ENCODE measurements at regions not wholly inside any gene's neighbourhood (a gene's known extent, or its start where the extent isn't known, plus 50 kb on each side); places are given as distances from the start of the nearest gene placed in this dataset.

DNA sequence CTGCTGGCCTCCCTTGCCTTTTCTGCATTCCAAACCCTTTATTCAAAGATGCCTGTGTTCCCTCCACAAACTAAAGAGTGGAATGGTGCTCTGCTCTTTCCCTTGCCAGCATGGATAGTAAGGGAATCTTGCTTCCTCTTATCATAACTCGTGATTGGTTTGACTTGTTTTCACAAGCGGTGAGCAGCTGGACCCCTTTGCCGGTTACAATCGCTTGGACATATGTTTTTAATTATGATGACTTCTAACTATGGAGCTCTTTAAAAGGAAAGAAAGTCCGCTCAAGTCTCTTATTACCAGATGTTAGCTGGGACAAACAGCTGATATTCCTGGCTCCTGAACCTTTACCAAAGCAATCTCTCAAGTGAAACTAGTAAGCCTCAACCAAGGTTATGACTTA is 1094.7 kb downstream of the UQCRFS1 start:
- Mint-ChIP-seq H3K4me3 (no peak overlapping the region), H3K4me1 (no peaks in the 10 kb centered on the region), H3K9me3 (peaks cover 7% of the 10 kb centered on the region), H3K27me3 (ENCODE audit: low read depth) (no peaks in the 10 kb centered on the region), H3K36me3 (no peaks in the 10 kb centered on the region), H3K27ac (no peak overlapping the region)
- no peak for TF ChIP-seq SMAD4 (CRISPR knock-in tag; IDR thresholded peaks at IDR 0.05)
- no peak for TF ChIP-seq FOXP1 (CRISPR knock-in tag; IDR thresholded peaks at IDR 0.05; ENCODE audit: borderline replicate concordance)
- no peak for TF ChIP-seq TEAD1 (CRISPR knock-in tag; IDR thresholded peaks at IDR 0.05)
- TF ChIP-seq, protein P1, sequence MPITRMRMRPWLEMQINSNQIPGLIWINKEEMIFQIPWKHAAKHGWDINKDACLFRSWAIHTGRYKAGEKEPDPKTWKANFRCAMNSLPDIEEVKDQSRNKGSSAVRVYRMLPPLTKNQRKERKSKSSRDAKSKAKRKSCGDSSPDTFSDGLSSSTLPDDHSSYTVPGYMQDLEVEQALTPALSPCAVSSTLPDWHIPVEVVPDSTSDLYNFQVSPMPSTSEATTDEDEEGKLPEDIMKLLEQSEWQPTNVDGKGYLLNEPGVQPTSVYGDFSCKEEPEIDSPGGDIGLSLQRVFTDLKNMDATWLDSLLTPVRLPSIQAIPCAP (CRISPR knock-in tag; IDR thresholded peaks at IDR 0.05), result no peak
- TF ChIP-seq, protein P2, sequence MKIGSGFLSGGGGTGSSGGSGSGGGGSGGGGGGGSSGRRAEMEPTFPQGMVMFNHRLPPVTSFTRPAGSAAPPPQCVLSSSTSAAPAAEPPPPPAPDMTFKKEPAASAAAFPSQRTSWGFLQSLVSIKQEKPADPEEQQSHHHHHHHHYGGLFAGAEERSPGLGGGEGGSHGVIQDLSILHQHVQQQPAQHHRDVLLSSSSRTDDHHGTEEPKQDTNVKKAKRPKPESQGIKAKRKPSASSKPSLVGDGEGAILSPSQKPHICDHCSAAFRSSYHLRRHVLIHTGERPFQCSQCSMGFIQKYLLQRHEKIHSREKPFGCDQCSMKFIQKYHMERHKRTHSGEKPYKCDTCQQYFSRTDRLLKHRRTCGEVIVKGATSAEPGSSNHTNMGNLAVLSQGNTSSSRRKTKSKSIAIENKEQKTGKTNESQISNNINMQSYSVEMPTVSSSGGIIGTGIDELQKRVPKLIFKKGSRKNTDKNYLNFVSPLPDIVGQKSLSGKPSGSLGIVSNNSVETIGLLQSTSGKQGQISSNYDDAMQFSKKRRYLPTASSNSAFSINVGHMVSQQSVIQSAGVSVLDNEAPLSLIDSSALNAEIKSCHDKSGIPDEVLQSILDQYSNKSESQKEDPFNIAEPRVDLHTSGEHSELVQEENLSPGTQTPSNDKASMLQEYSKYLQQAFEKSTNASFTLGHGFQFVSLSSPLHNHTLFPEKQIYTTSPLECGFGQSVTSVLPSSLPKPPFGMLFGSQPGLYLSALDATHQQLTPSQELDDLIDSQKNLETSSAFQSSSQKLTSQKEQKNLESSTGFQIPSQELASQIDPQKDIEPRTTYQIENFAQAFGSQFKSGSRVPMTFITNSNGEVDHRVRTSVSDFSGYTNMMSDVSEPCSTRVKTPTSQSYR (CRISPR knock-in tag; IDR thresholded peaks at IDR 0.05), result no peak
- TF ChIP-seq, protein P3, sequence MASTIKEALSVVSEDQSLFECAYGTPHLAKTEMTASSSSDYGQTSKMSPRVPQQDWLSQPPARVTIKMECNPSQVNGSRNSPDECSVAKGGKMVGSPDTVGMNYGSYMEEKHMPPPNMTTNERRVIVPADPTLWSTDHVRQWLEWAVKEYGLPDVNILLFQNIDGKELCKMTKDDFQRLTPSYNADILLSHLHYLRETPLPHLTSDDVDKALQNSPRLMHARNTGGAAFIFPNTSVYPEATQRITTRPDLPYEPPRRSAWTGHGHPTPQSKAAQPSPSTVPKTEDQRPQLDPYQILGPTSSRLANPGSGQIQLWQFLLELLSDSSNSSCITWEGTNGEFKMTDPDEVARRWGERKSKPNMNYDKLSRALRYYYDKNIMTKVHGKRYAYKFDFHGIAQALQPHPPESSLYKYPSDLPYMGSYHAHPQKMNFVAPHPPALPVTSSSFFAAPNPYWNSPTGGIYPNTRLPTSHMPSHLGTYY (CRISPR knock-in tag; IDR thresholded peaks at IDR 0.05), result no peak
- TF ChIP-seq MYBL2 (CRISPR knock-in tag; IDR thresholded peaks at IDR 0.05), result no peak
- TF ChIP-seq, protein P4, sequence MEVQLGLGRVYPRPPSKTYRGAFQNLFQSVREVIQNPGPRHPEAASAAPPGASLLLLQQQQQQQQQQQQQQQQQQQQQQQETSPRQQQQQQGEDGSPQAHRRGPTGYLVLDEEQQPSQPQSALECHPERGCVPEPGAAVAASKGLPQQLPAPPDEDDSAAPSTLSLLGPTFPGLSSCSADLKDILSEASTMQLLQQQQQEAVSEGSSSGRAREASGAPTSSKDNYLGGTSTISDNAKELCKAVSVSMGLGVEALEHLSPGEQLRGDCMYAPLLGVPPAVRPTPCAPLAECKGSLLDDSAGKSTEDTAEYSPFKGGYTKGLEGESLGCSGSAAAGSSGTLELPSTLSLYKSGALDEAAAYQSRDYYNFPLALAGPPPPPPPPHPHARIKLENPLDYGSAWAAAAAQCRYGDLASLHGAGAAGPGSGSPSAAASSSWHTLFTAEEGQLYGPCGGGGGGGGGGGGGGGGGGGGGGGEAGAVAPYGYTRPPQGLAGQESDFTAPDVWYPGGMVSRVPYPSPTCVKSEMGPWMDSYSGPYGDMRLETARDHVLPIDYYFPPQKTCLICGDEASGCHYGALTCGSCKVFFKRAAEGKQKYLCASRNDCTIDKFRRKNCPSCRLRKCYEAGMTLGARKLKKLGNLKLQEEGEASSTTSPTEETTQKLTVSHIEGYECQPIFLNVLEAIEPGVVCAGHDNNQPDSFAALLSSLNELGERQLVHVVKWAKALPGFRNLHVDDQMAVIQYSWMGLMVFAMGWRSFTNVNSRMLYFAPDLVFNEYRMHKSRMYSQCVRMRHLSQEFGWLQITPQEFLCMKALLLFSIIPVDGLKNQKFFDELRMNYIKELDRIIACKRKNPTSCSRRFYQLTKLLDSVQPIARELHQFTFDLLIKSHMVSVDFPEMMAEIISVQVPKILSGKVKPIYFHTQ (CRISPR knock-in tag; IDR thresholded peaks at IDR 0.05), result no peak
- TF ChIP-seq ESRRA (CRISPR knock-in tag; IDR thresholded peaks at IDR 0.05; ENCODE audit: borderline replicate concordance), result no peak
- no peak for TF ChIP-seq TP53 (CRISPR knock-in tag; IDR thresholded peaks at IDR 0.05)
- no peak for TF ChIP-seq TEAD4 (CRISPR knock-in tag; IDR thresholded peaks at IDR 0.05)
- TF ChIP-seq HMGA2 (CRISPR knock-in tag; IDR thresholded peaks at IDR 0.05), result no peak
- no peak for TF ChIP-seq SP1 (CRISPR knock-in tag; conservative IDR thresholded peaks at IDR 0.05)
- TF ChIP-seq JAZF1 (CRISPR knock-in tag; IDR thresholded peaks at IDR 0.05), result no peak
- ATAC-seq (no peak), DNase-seq (ENCODE audit: low spot score) (no peak)
- ChIA-PET CTCF (interaction anchor here (1.0 kb wide), 1 partner anchor 10 kb away, joined by 3 read pairs; no protein-coding TSS in a partner anchor), POLR2A (no interaction called here)

DNA sequence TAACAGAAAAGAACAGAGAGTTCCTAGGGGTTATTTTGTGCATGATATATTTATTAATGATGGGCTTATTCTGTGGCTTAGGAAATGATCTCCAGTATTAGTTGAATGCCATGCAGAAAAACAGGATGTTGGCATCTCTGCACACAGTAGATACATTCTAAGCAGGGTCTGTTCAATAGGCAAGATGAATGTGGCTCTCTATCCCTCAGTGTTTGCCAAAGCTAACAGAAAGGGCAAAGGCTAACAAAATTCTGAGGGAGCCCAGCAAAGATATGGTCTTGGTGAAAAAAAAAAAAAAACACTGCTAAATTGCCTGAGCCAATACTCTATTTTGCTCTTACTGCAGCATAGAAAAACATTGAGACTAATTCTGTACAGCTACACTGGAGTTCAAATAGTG is 1095.8 kb downstream of the UQCRFS1 start:
- no peak overlapping the region for H3K27ac Mint-ChIP-seq
- H3K4me1 Mint-ChIP-seq, result no peaks in the 10 kb centered on the region
- no peak for DNase-seq (ENCODE audit: low spot score)
- ChIA-PET CTCF (interaction anchor here (1.0 kb wide), 1 partner anchor 100 kb away, joined by 4 read pairs; no protein-coding TSS in a partner anchor), POLR2A (interaction anchor here (0.7 kb wide), 1 partner anchor 39 kb away, joined by 4 read pairs; no protein-coding TSS in a partner anchor)
- ATAC-seq, result no peak
- no peak overlapping the region for H3K4me3 Mint-ChIP-seq
- H3K36me3 Mint-ChIP-seq, result no peaks in the 10 kb centered on the region
- peaks cover 7% of the 10 kb centered on the region for H3K9me3 Mint-ChIP-seq
- H3K27me3 Mint-ChIP-seq (ENCODE audit: low read depth), result no peaks in the 10 kb centered on the region
- TF ChIP-seq TEAD4 (CRISPR knock-in tag; IDR thresholded peaks at IDR 0.05) (no peak), ATF3 (CRISPR knock-in tag; conservative IDR thresholded peaks at IDR 0.05) (no peak), NFE2L1 (CRISPR knock-in tag; IDR thresholded peaks at IDR 0.05) (no peak), CDX4 (CRISPR knock-in tag; IDR thresholded peaks at IDR 0.05; ENCODE audit: borderline replicate concordance) (no peak), JAZF1 (CRISPR knock-in tag; IDR thresholded peaks at IDR 0.05) (no peak), CREB1 (CRISPR knock-in tag; IDR thresholded peaks at IDR 0.05) (no peak), RORB (CRISPR knock-in tag; IDR thresholded peaks at IDR 0.05) (no peak), OVOL2 (CRISPR knock-in tag; IDR thresholded peaks at IDR 0.05; ENCODE audit: borderline replicate concordance) (no peak), ZNF416 (CRISPR knock-in tag; IDR thresholded peaks at IDR 0.05) (no peak), ZNF232 (CRISPR knock-in tag; IDR thresholded peaks at IDR 0.05) (no peak), GRHL2 (CRISPR knock-in tag; IDR thresholded peaks at IDR 0.05; ENCODE audit: insufficient replicate concordance, severe bottlenecking) (no peak), ZNF317 (CRISPR knock-in tag; IDR thresholded peaks at IDR 0.05; ENCODE audit: borderline replicate concordance, low read depth) (no peak), ZNF671 (CRISPR knock-in tag; IDR thresholded peaks at IDR 0.05) (no peak), ETV6 (CRISPR knock-in tag; IDR thresholded peaks at IDR 0.05) (no peak), TCF7 (CRISPR knock-in tag; IDR thresholded peaks at IDR 0.05; ENCODE audit: low read depth) (no peak), ZNF396 (CRISPR knock-in tag; IDR thresholded peaks at IDR 0.05; ENCODE audit: borderline replicate concordance) (no peak)
- TF ChIP-seq, protein P5, sequence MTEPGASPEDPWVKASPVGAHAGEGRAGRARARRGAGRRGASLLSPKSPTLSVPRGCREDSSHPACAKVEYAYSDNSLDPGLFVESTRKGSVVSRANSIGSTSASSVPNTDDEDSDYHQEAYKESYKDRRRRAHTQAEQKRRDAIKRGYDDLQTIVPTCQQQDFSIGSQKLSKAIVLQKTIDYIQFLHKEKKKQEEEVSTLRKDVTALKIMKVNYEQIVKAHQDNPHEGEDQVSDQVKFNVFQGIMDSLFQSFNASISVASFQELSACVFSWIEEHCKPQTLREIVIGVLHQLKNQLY (CRISPR knock-in tag; IDR thresholded peaks at IDR 0.05), result no peak

Measured in WTC11 (cell line).